ENCODE measurements at regions not wholly inside any gene's neighbourhood (a gene's known extent, or its start where the extent isn't known, plus 50 kb on each side); places are given as distances from the start of the nearest gene placed in this dataset.

GRCh38 chr12:75965661-75966060 lies 65.9 kb downstream of the PHLDA1 start (continued):
- TF ChIP-seq ZNF407 (CRISPR knock-in tag; IDR thresholded peaks at IDR 0.05; ENCODE audit: not compliant biosample characterization), result no peak

DNA sequence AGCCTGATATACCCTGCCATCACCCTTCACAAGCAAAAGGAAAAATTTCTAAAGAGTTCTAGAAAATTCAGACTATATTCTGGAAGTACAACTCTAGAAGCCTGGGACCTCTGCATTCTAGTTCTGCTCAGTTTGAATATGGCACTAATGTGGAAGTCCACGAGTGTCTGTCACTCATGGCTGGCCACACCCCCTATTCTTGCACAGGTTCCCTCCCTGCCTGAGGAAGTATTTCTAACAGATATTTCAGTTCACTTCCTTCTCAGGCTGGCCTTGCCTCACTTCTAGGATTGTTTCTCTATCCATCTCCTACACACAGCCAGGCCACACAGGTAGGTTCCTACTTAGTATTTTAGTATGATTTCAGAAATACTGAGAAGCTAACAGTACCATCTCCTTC lies 67.4 kb downstream of the PHLDA1 start:
- DNase-seq (ENCODE audit: low spot score), result no peak
- no peak for FAIRE-seq
- TF ChIP-seq ZNF547 (CRISPR knock-in tag; IDR thresholded peaks at IDR 0.05) (no peak), FUBP1 (CRISPR knock-in tag; IDR thresholded peaks at IDR 0.05; ENCODE audit: borderline replicate concordance) (no peak), BRCA1 (CRISPR knock-in tag; IDR thresholded peaks at IDR 0.05) (no peak), MYPOP (CRISPR knock-in tag; IDR thresholded peaks at IDR 0.05) (no peak), ZEB1 (IDR thresholded peaks at IDR 0.05; ENCODE audit: insufficient replicate concordance, low read depth) (no peak), FOXC1 (CRISPR knock-in tag; IDR thresholded peaks at IDR 0.05; ENCODE audit: borderline replicate concordance) (no peak), MED1 (CRISPR knock-in tag; IDR thresholded peaks at IDR 0.05) (no peak), SAP130 (CRISPR knock-in tag; IDR thresholded peaks at IDR 0.05; ENCODE audit: low read depth) (no peak), KDM5A (IDR thresholded peaks at IDR 0.05; ENCODE audit: borderline replicate concordance, low read length) (no peak), ADNP (CRISPR knock-in tag; IDR thresholded peaks at IDR 0.05) (no peak), ZFP36L1 (CRISPR knock-in tag; IDR thresholded peaks at IDR 0.05) (no peak), PCBP2 (optimal IDR thresholded peaks at IDR 0.05; ENCODE audit: low read depth, low read length, poor library complexity, severe bottlenecking) (no peak), ZNF891 (CRISPR knock-in tag; IDR thresholded peaks at IDR 0.05) (no peak)

More for the DNA sequence above, 67.4 kb downstream of the PHLDA1 start:
- no peak for ATAC-seq
- BruUV-seq (replicated peaks), result no TSS peak
- H3K27me3 ChIP-seq (ENCODE audit: control insufficient read depth in 1 of 2, insufficient read depth in 2 of 2, low read length in 2 of 2), result no peaks in the 10 kb centered on the region
- ChIA-PET CTCF (ENCODE audit: low intra/inter-chr PET ratio, low total read pairs) (no interaction called here), POLR2A (no interaction called here)
- no peak overlapping the region for H3K9ac ChIP-seq (ENCODE audit: insufficient read depth, low read depth, low read length)
- H3K36me3 ChIP-seq (replicated peaks in 1 of 2; ENCODE audit: control insufficient read depth in 1 of 2, insufficient read depth in 2 of 2, low read length in 2 of 2), result no peaks in the 10 kb centered on the region
- H3K9me3 ChIP-seq (ENCODE audit: low read length), result no peaks in the 10 kb centered on the region
- no peak overlapping the region for H3K27ac ChIP-seq (ENCODE audit: extremely low read length, insufficient read depth, low read length)
- no peaks in the 10 kb centered on the region for H4K20me1 ChIP-seq (ENCODE audit: insufficient read depth, low read length)
- no peak overlapping the region for H3K4me3 ChIP-seq (replicated peaks in 1 of 3; ENCODE audit: insufficient read depth in 1 of 3, low read depth in 2 of 3, low read length in 3 of 3)
- peaks cover 40% of the 10 kb centered on the region for H3K4me1 ChIP-seq (ENCODE audit: insufficient read depth, low read length)
- no peak overlapping the region for H3K4me2 ChIP-seq (ENCODE audit: low read depth, low read length)
- no peaks in the 10 kb centered on the region for H3K79me2 ChIP-seq (ENCODE audit: insufficient read depth, low read length)
- 95% methylated on average over 1 of the region's 1 CpG for WGBS (ENCODE audit: low lambda C conversion rate)
- in situ Hi-C loops (cut with HindIII; ENCODE audit: extremely low pct_ligation_motif_present, low pct_unique_long_range_greater_than_20kb), result no loop called here
- intact Hi-C loops (cut with micrococcal nuclease; ENCODE audit: unreplicated experiment), result no loop called here
- no peak overlapping the region for H2AFZ ChIP-seq (ENCODE audit: low read length)
